ENCODE measurements at regions not wholly inside any gene's neighbourhood (a gene's known extent, or its start where the extent isn't known, plus 50 kb on each side); places are given as distances from the start of the nearest gene placed in this dataset.

DNA sequence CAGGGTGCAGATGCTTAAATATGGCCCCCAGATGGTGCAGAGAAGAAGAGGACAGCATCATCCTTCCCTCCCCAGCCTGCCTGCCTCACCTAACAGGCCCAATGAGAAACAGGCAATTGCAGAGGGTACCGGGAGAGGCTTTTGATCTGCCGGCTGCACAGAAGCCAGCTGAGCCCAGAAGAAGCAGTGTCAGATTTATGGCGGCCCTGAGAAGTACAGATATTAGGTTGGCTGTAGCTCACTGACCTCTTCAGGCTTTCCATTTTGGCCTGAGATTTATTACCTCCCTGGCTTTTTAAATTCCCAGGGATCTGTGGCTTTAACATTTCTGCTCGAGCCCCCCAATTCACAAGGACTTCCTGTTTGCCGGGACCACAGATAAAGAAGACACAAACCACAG is 278.7 kb downstream of the EN1 start:
- H3K4me3 ChIP-seq (ENCODE audit: low read depth, low read length) = no peak overlapping the region
- no peak for TF ChIP-seq CTCF (IDR thresholded peaks at IDR 0.05; ENCODE audit: low read depth, low read length)

- no peak for TF ChIP-seq CTCF (IDR thresholded peaks at IDR 0.05; ENCODE audit: low read depth, low read length)
- H3K4me3 ChIP-seq (ENCODE audit: low read depth, low read length) = no peak overlapping the region
These were observed 281.5 kb downstream of the EN1 start for GRCh38 chr2:118565786-118566540.

GRCh38 chr2:118565301-118565700 is 282.1 kb downstream of the EN1 start:
- no peak for TF ChIP-seq CTCF (IDR thresholded peaks at IDR 0.05; ENCODE audit: low read depth, low read length)
- no peak overlapping the region for H3K4me3 ChIP-seq (ENCODE audit: low read depth, low read length)

- H3K4me3 ChIP-seq (ENCODE audit: low read depth, low read length) = no peak overlapping the region
- TF ChIP-seq CTCF (IDR thresholded peaks at IDR 0.05; ENCODE audit: low read depth, low read length) = no peak
These were observed 285.3 kb downstream of the EN1 start for GRCh38 chr2:118562144-118562543.

GRCh38 chr2:118558846-118559245 is 288.6 kb downstream of the EN1 start:
- H3K4me3 ChIP-seq (ENCODE audit: low read depth, low read length) = no peak overlapping the region
- no peak for TF ChIP-seq CTCF (IDR thresholded peaks at IDR 0.05; ENCODE audit: low read depth, low read length)

DNA sequence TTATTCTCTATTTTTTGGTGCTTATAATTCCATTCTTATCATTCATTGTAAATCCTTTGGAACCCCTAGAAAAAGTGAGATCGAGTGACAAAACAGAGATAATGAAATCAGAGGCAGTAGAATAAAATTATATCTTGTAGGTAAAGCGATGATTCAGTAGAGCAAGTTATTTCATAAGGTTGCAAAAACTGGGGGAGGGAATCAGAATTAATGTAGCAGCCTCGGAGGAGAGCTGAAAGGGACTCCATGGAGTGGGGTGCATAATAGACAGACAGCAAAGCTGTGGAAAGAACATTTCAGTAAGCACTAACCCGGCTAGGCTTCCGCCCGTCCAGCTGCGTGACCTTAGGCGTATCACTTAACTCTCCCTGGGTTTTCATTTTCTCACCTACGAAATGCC is 289.7 kb downstream of the EN1 start:
- H3K4me3 ChIP-seq (ENCODE audit: low read depth, low read length) = no peak overlapping the region
- TF ChIP-seq CTCF (IDR thresholded peaks at IDR 0.05; ENCODE audit: low read depth, low read length) = no peak

- no peak for TF ChIP-seq CTCF (IDR thresholded peaks at IDR 0.05; ENCODE audit: low read depth, low read length)
- no peak overlapping the region for H3K4me3 ChIP-seq (ENCODE audit: low read depth, low read length)
These were observed 290.4 kb downstream of the EN1 start for GRCh38 chr2:118557016-118557415.
